Panc1 (cell line): ENCODE measurements at regions not wholly inside any gene's neighbourhood (a gene's known extent, or its start where the extent isn't known, plus 50 kb on each side); places are given as distances from the start of the nearest gene placed in this dataset.

ENCODE experiments used
- ATAC-seq: fragments of 200-7000 bp; cut with Tn5 transposase; 2 replicates; pipeline ENCODE4 v1.9.1; 2020; ENCODE audit warnings: mild to moderate bottlenecking, moderate library complexity
- BruUV-seq: library from RNA; stranded (reverse); fragments of 400-500 nt; replicated peaks from 2 replicates; lab custom pipeline; 2021; lab: Mats Ljungman, UMichigan
- CTCF ChIA-PET: fragments of 300-600 bp; sonication (Branson Sonifier 250); formaldehyde crosslinking; loops from one replicate; lab custom pipeline; 2022; ENCODE audit warnings: antibody characterized with exemption; lab: Charles Lee
- POLR2A ChIA-PET: fragments of 300-600 bp; sonication (Branson Sonifier 250); formaldehyde crosslinking; loops from one replicate; lab custom pipeline; 2022; ENCODE audit warnings: antibody characterized with exemption; lab: Charles Lee
- DNase-seq: peaks from one replicate; pipeline ENCODE4 v3.0.0-alpha.2; 2010; ENCODE audit warnings: low read depth, low spot score
- H3K27ac ChIP-seq: 2 replicates; pipeline ENCODE4 v1.5.1; 2011; ENCODE audit warnings: mild to moderate bottlenecking, low read length, inconsistent platforms
- H3K27me3 ChIP-seq: fragments of 200-500 bp; sonication (Bioruptor generic); 2 replicates; pipeline ENCODE4 v1.6.0; 2014; ENCODE audit warnings: low read length, inconsistent platforms; ENCODE audit not compliant: control insufficient read depth, insufficient read depth
- H3K36me3 ChIP-seq: fragments of 200-500 bp; sonication (Bioruptor generic); 2 replicates; pipeline ENCODE4 v1.5.1; 2014; ENCODE audit warnings: inconsistent platforms, mild to moderate bottlenecking, low read length, moderate library complexity; ENCODE audit not compliant: control insufficient read depth, insufficient read depth
- H3K4me1 ChIP-seq: 2 replicates; pipeline ENCODE4 v1.5.1; 2011; ENCODE audit warnings: inconsistent platforms, mild to moderate bottlenecking, low read length, moderate library complexity; ENCODE audit not compliant: control insufficient read depth, insufficient read depth
- H3K4me3 ChIP-seq, 2 experiments: 2 replicates each; pipeline ENCODE4 v1.5.1; 2011 to 2012; ENCODE audit warnings: low read depth in 2 of 2, low read length in 2 of 2, mild to moderate bottlenecking in 2 of 2, inconsistent platforms in 1 of 2, moderate library complexity in 1 of 2
- H3K9me3 ChIP-seq: fragments of 200-500 bp; sonication (Bioruptor generic); 2 replicates; pipeline ENCODE4 v1.5.1; 2014; ENCODE audit warnings: low read depth, mild to moderate bottlenecking, inconsistent platforms, low read length, moderate library complexity; ENCODE audit not compliant: control insufficient read depth, insufficient read depth
- CTCF ChIP-seq: fragments of 450-650 bp; IDR thresholded peaks from 2 replicates; pipeline ENCODE4 v1.5.1; 2017; ENCODE audit warnings: mild to moderate bottlenecking
- POLR2AphosphoS5 ChIP-seq: IDR thresholded peaks from 2 replicates; pipeline ENCODE4 v1.6.1; 2012; ENCODE audit warnings: mild to moderate bottlenecking, low read depth, low read length, moderate library complexity
- REST ChIP-seq, 2 experiments: IDR thresholded peaks; 2 replicates each; pipeline ENCODE4 v1.6.1; 2011 to 2012; ENCODE audit warnings: low read depth in 2 of 2, control low read depth in 1 of 2, low read length in 1 of 2, mild to moderate bottlenecking in 1 of 2, moderate library complexity in 1 of 2; ENCODE audit not compliant: insufficient read depth in 1 of 2
- SIN3A ChIP-seq: IDR thresholded peaks from 2 replicates; pipeline ENCODE4 v1.6.1; 2012; ENCODE audit warnings: low read depth, mild to moderate bottlenecking, low read length, moderate library complexity, borderline replicate concordance; ENCODE audit not compliant: insufficient read depth
- TCF7L2 ChIP-seq: IDR thresholded peaks from 2 replicates; pipeline ENCODE4 v1.6.1; 2011; ENCODE audit warnings: mild to moderate bottlenecking, low read depth, low read length, inconsistent platforms
- in situ Hi-C: cut with HindIII; loops from 2 replicates; pipeline ENCODE4 v1.10.0; 2016; ENCODE audit warnings: low sequenced_read_pairs, low pct_unique_long_range_greater_than_20kb
- intact Hi-C: fragments of 100-400 bp; cut with micrococcal nuclease; formaldehyde crosslinking; loops from one replicate; pipeline ENCODE4 v1.10.0; 2022; ENCODE audit not compliant: unreplicated experiment

- in situ Hi-C loops, result no loop called here
- CTCF ChIA-PET, result no interaction called here
- Histone ChIP-seq H3K36me3 (no peaks in the 10 kb centered on the region), H3K27ac (no peak overlapping the region), H3K4me1 (no peaks in the 10 kb centered on the region), H3K4me3 (no peak overlapping the region), H3K9me3 (no peaks in the 10 kb centered on the region), H3K27me3 (no peaks in the 10 kb centered on the region)
- ATAC-seq (no peak), DNase-seq (no peak)
- no TSS peak for BruUV-seq
- no peak for TF ChIP-seq REST (IDR thresholded peaks at IDR 0.05; ENCODE audit: insufficient read depth in 1 of 2, low read depth in 2 of 2, low read length in 1 of 2)
- TF ChIP-seq CTCF, result no peak
- no peak for TF ChIP-seq POLR2AphosphoS5
- no peak for TF ChIP-seq TCF7L2
- no peak for TF ChIP-seq SIN3A
- POLR2A ChIA-PET, result no interaction called here
- intact Hi-C loops, result no loop called here
These were observed 220.6 kb downstream of the SNCA start for GRCh38 chr4:89616382-89616781.

- Histone ChIP-seq H3K4me1 (no peaks in the 10 kb centered on the region), H3K27ac (no peak overlapping the region), H3K9me3 (no peaks in the 10 kb centered on the region), H3K27me3 (no peaks in the 10 kb centered on the region), H3K36me3 (no peaks in the 10 kb centered on the region), H3K4me3 (no peak overlapping the region)
- in situ Hi-C loops, result no loop called here
- ChIA-PET CTCF (no interaction called here), POLR2A (no interaction called here)
- ATAC-seq, result no peak
- intact Hi-C loops, result no loop called here
- TF ChIP-seq SIN3A (no peak), CTCF (no peak), POLR2AphosphoS5 (no peak), REST (IDR thresholded peaks at IDR 0.05; ENCODE audit: insufficient read depth in 1 of 2, low read depth in 2 of 2, low read length in 1 of 2) (no peak), TCF7L2 (no peak)
- DNase-seq, result no peak
- no TSS peak for BruUV-seq
These were observed 221.9 kb downstream of the SNCA start for GRCh38 chr4:89615051-89615450.
